Neutrophil (primary cell): ENCODE measurements at regions not wholly inside any gene's neighbourhood (a gene's known extent, or its start where the extent isn't known, plus 50 kb on each side); places are given as distances from the start of the nearest gene placed in this dataset.

Source experiments
- H3K27ac ChIP-seq: fragments of 200-600 bp; sonication (generic); 2 replicates; pipeline ENCODE4 v1.5.1; 2016; ENCODE audit warnings: mild to moderate bottlenecking, moderate library complexity
- H3K27me3 ChIP-seq: fragments of 200-600 bp; sonication (generic); 2 replicates; pipeline ENCODE4 v1.6.0; 2016; ENCODE audit warnings: mild to moderate bottlenecking
- H3K36me3 ChIP-seq: fragments of 200-600 bp; sonication (generic); 2 replicates; pipeline ENCODE4 v1.5.1; 2017
- H3K4me1 ChIP-seq, 2 experiments: fragments of 200-600 bp in 1 of 2; sonication (generic) in 1 of 2; 1 replicate in 1 of 2; 2 replicates in 1 of 2; pipeline versions ENCODE4 v1.5.1 to v1.6.1; 2013 to 2016; ENCODE audit warnings: low read depth in 1 of 2, low read length in 1 of 2, mild to moderate bottlenecking in 1 of 2, moderate library complexity in 1 of 2; ENCODE audit not compliant: control insufficient read depth in 1 of 2, insufficient read depth in 1 of 2
- H3K4me3 ChIP-seq, 2 experiments: fragments of 200-600 bp in 1 of 2; sonication (generic) in 1 of 2; 1 replicate in 1 of 2; 2 replicates in 1 of 2; pipeline ENCODE4 v1.5.1; 2013 to 2016; ENCODE audit warnings: low read depth in 1 of 2, low read length in 1 of 2, mild to moderate bottlenecking in 1 of 2, moderate library complexity in 1 of 2
- H3K9me3 ChIP-seq: fragments of 200-600 bp; sonication (generic); 2 replicates; pipeline ENCODE4 v1.5.1; 2016
- CTCF ChIP-seq: fragments of 200-600 bp; sonication (generic); IDR thresholded peaks from 2 replicates; pipeline ENCODE4 v1.5.1; 2016; ENCODE audit warnings: antibody characterized with exemption

DNA sequence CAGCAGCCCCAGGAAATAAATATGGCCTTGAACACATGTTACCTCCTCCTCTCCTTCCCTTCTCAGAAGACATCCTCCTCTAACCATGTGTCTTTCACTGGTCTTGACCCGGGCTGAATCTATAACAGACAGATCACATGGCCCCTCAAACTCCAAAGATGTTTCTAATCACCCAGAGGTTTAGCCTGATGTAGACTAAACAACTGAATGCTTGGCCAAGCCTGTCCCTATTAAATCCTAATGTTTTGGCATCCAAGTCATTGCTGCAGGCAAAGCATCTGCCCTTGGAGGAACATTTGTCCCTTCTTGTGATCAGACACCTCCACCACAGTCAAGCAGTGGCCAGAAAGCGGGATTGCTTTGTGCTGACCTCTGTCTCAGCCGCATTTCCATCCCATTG is 65.5 kb downstream of the ANKRD60 start:
- H3K27me3 ChIP-seq, result no peaks in the 10 kb centered on the region
- TF ChIP-seq CTCF, result no peak
- H3K27ac ChIP-seq, result no peak overlapping the region
- no peaks in the 10 kb centered on the region for H3K4me1 ChIP-seq
- H3K4me3 ChIP-seq, result no peak overlapping the region
- no peaks in the 10 kb centered on the region for H3K9me3 ChIP-seq
- H3K36me3 ChIP-seq, result no peaks in the 10 kb centered on the region

DNA sequence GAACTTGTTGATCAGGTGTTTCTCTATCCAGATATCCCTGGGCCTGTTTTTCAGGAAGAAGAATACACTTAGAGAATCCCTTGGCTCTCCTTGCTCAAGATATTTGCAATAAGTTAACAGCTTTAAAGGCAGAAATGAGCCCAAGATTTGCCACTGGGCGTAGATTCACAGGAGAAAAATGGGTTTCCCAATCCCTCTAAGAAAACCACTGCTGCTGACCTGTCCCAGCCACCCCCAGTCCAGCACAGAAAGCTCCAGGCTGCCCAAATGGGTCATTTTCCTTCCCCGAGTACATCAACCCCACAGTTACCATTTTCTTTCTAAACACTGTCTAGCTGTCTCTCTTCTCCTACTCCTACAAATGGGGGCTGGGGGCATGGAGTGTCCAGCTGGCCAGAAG is 67.3 kb downstream of the ANKRD60 start:
- H3K27ac ChIP-seq, result no peak overlapping the region
- H3K9me3 ChIP-seq, result no peaks in the 10 kb centered on the region
- no peak overlapping the region for H3K4me3 ChIP-seq
- no peaks in the 10 kb centered on the region for H3K36me3 ChIP-seq
- H3K27me3 ChIP-seq, result no peaks in the 10 kb centered on the region
- TF ChIP-seq CTCF, result no peak
- no peaks in the 10 kb centered on the region for H3K4me1 ChIP-seq

GRCh38 chr20:58160451-58161061 is 67.9 kb downstream of the ANKRD60 start:
- Histone ChIP-seq H3K4me3 (no peak overlapping the region), H3K36me3 (no peaks in the 10 kb centered on the region), H3K27ac (no peak overlapping the region), H3K4me1 (no peaks in the 10 kb centered on the region), H3K27me3 (no peaks in the 10 kb centered on the region), H3K9me3 (no peaks in the 10 kb centered on the region)
- no peak for TF ChIP-seq CTCF

GRCh38 chr20:58155148-58155925 is 73.1 kb downstream of the ANKRD60 start:
- Histone ChIP-seq H3K9me3 (no peaks in the 10 kb centered on the region), H3K27me3 (peaks cover 47% of the 10 kb centered on the region), H3K4me3 (no peak overlapping the region), H3K4me1 (no peaks in the 10 kb centered on the region), H3K27ac (no peak overlapping the region), H3K36me3 (no peaks in the 10 kb centered on the region)
- no peak for TF ChIP-seq CTCF

DNA sequence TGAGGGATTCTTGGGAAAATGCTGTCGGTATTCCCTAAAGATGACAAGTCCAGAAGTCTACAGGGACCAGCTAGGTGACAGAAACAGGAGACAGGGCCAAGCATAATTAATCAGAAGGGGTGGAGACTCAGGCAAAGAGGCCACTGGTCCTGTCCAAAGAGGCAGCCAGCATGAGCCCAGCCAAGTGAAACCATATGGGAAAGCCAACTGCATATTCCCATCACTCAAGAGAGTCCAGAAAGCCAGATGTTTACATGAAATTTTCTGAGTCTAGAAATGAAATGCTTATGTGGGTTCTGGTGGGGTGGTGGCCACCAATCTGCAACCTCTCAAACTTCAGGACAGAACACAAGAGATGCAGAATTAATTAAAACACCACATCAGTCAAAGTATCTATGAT is 74.3 kb downstream of the ANKRD60 start:
- H3K27me3 ChIP-seq, result peaks cover 59% of the 10 kb centered on the region
- no peak for TF ChIP-seq CTCF
- no peaks in the 10 kb centered on the region for H3K9me3 ChIP-seq
- H3K27ac ChIP-seq, result no peak overlapping the region
- H3K36me3 ChIP-seq, result no peaks in the 10 kb centered on the region
- H3K4me1 ChIP-seq, result no peaks in the 10 kb centered on the region
- H3K4me3 ChIP-seq, result no peak overlapping the region
